NCI-H2029 (cell line): ENCODE measurements at regions not wholly inside any gene's neighbourhood (a gene's known extent, or its start where the extent isn't known, plus 50 kb on each side); places are given as distances from the start of the nearest gene placed in this dataset.

ENCODE experiments used
- DNase-seq: peaks from one replicate; lab custom pipeline; 2025; lab: John Stamatoyannopoulos, UW

- no peak for DNase-seq
Measured at GRCh38 chr17:36864827-36865430, 72.3 kb upstream of the LHX1 start.

- DNase-seq, result no peak
Measured at GRCh38 chr17:36867716-36868341, 69.4 kb upstream of the LHX1 start.

- DNase-seq, result no peak
Measured at GRCh38 chr17:36868777-36869176, 68.5 kb upstream of the LHX1 start.

GRCh38 chr17:36869441-36869840, 67.8 kb upstream of the LHX1 start:
- DNase-seq, result no peak

- DNase-seq, result no peak
Measured at GRCh38 chr17:36869856-36870719, 67.2 kb upstream of the LHX1 start.

GRCh38 chr17:36870720-36870999, 66.6 kb upstream of the LHX1 start:
- no peak for DNase-seq

GRCh38 chr17:36875698-36876293, 61.5 kb upstream of the LHX1 start:
- DNase-seq, result no peak

GRCh38 chr17:36876966-36877365, 60.3 kb upstream of the LHX1 start:
- no peak for DNase-seq

GRCh38 chr17:36877771-36878170, 59.5 kb upstream of the LHX1 start:
- no peak for DNase-seq

GRCh38 chr17:36878216-36878615, 59.1 kb upstream of the LHX1 start:
- DNase-seq, result no peak

- DNase-seq, result no peak
Measured at GRCh38 chr17:36879027-36879426, 58.2 kb upstream of the LHX1 start.

- DNase-seq, result no peak
Measured at GRCh38 chr17:36879624-36880131, 57.6 kb upstream of the LHX1 start.

- no peak for DNase-seq
Measured at GRCh38 chr17:36880268-36880905, 56.9 kb upstream of the LHX1 start.

- DNase-seq, result no peak
Measured at GRCh38 chr17:36881323-36881722, 56.0 kb upstream of the LHX1 start.

- DNase-seq, result no peak
Measured at GRCh38 chr17:36884495-36885152, 52.7 kb upstream of the LHX1 start.

- no peak for DNase-seq
Measured at GRCh38 chr17:36885153-36885735, 52.0 kb upstream of the LHX1 start.

GRCh38 chr17:36885771-36886377, 51.4 kb upstream of the LHX1 start:
- DNase-seq, result no peak
